GM12891 (cell line): ENCODE measurements at regions not wholly inside any gene's neighbourhood (a gene's known extent, or its start where the extent isn't known, plus 50 kb on each side); places are given as distances from the start of the nearest gene placed in this dataset.

Source experiments
- POLR2A ChIP-seq: IDR thresholded peaks from 2 replicates; pipeline ENCODE4 v1.6.1; 2011; ENCODE audit warnings: low read depth, low read length, control low read depth
- POLR2AphosphoS5 ChIP-seq: IDR thresholded peaks from 2 replicates; pipeline ENCODE4 v1.6.1; 2011; ENCODE audit warnings: low read depth, low read length, control low read depth
- SPI1 ChIP-seq: IDR thresholded peaks from 2 replicates; pipeline ENCODE4 v1.6.1; 2011; ENCODE audit warnings: low read depth, low read length, control low read depth
- TAF1 ChIP-seq: IDR thresholded peaks from 2 replicates; pipeline ENCODE4 v1.6.1; 2011; ENCODE audit warnings: low read depth, low read length, control low read depth

DNA sequence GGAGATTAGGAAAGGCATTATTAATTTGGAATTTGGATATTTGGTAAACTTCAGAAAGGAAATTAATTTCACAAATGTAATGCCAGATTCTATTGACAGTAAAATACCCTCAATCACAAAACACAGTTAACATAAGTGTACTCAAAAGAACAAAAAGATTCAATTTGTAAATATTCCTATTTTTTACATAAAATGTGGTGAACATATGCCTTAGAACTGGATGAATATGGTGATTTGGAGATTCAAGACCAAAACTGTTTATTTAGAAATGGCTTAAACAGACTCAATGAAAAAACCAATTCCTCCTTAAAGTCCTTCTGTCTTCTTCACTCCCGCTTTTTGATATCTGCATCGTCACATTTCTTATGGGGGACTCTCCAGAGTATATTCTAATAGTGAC, 417.6 kb upstream of the TENM3 start:
- no peak for TF ChIP-seq TAF1
- no peak for TF ChIP-seq POLR2A
- no peak for TF ChIP-seq POLR2AphosphoS5
- no peak for TF ChIP-seq SPI1
